ENCODE measurements at regions not wholly inside any gene's neighbourhood (a gene's known extent, or its start where the extent isn't known, plus 50 kb on each side); places are given as distances from the start of the nearest gene placed in this dataset.

DNA sequence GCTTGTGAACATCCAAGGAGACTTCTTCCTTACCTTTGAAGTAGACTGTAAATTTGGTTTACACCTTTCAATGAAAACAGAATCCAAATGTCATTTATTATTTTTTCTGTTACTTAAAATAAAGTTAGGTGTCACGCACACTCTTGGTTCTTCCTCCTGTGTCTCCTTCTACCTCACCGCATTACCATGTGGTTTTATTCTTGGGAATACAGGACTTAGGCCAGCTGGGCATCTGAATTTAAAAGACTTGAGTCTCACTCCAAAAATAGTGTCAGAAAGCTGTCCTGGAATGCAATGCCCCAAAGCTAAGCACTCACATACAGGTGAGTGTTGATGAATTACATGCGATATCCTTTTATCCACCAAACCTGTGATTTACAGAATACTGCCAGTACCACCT is 66.4 kb downstream of the MAF start:
- H3K36me3 Mint-ChIP-seq (ENCODE audit: low read depth): no peaks in the 10 kb centered on the region
- TF ChIP-seq, protein P1, sequence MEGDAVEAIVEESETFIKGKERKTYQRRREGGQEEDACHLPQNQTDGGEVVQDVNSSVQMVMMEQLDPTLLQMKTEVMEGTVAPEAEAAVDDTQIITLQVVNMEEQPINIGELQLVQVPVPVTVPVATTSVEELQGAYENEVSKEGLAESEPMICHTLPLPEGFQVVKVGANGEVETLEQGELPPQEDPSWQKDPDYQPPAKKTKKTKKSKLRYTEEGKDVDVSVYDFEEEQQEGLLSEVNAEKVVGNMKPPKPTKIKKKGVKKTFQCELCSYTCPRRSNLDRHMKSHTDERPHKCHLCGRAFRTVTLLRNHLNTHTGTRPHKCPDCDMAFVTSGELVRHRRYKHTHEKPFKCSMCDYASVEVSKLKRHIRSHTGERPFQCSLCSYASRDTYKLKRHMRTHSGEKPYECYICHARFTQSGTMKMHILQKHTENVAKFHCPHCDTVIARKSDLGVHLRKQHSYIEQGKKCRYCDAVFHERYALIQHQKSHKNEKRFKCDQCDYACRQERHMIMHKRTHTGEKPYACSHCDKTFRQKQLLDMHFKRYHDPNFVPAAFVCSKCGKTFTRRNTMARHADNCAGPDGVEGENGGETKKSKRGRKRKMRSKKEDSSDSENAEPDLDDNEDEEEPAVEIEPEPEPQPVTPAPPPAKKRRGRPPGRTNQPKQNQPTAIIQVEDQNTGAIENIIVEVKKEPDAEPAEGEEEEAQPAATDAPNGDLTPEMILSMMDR (IDR thresholded peaks at IDR 0.05; ENCODE audit: unreplicated experiment in 3 of 3): no peak
- no peak overlapping the region for H3K27ac Mint-ChIP-seq
- H3K4me1 Mint-ChIP-seq: peaks cover 15% of the 10 kb centered on the region
- no peaks in the 10 kb centered on the region for H3K27me3 Mint-ChIP-seq (ENCODE audit: low read depth)
- H3K4me3 Mint-ChIP-seq: no peak overlapping the region
- no peaks in the 10 kb centered on the region for H3K9me3 Mint-ChIP-seq

DNA sequence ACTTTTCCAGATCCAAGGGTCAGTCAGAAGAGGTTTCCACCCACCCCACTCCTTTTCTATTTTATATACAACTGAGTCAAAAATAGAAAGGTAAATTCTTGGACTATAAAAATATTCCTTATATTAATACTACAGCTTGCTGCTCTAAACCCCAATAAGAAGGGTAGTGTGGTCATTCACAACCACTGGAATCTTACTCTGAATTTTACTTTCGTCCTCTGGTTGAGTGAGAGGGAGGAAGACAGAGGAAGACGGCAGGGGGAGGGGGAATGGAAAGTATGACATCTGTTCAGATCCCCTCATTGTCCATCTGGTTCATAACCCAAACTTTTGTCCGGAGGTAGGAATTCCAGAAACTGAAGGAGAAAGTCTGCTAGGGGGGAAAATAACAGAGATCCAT is 67.2 kb downstream of the MAF start:
- Mint-ChIP-seq H3K27ac (no peak overlapping the region), H3K9me3 (peaks cover 2% of the 10 kb centered on the region), H3K27me3 (ENCODE audit: low read depth) (no peaks in the 10 kb centered on the region), H3K4me3 (no peak overlapping the region), H3K36me3 (ENCODE audit: low read depth) (no peaks in the 10 kb centered on the region), H3K4me1 (peaks cover 21% of the 10 kb centered on the region)
- TF ChIP-seq, protein P1 (IDR thresholded peaks at IDR 0.05; ENCODE audit: unreplicated experiment in 3 of 3): no peak

DNA sequence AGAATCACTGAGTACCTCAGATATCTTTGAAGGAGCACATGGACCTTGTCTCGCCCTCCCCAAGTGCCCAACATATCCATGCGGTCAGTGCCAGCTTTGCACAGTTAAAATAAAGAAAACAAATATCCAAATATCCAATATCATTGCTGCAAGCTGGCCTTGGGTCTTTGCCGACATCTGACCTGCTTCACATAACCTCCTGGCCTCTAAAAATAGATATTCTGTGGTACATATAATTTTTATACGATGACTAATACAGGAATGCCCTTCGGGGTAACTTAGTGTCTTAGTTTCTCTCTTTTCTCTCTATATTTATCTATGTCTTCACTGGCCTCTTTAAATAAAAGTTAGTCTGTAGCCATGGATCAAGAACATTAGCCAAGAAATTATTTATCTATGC is 67.8 kb downstream of the MAF start:
- peaks cover 5% of the 10 kb centered on the region for H3K9me3 Mint-ChIP-seq
- peaks cover 24% of the 10 kb centered on the region for H3K4me1 Mint-ChIP-seq
- H3K27me3 Mint-ChIP-seq (ENCODE audit: low read depth): no peaks in the 10 kb centered on the region
- no peak overlapping the region for H3K27ac Mint-ChIP-seq
- no peak overlapping the region for H3K4me3 Mint-ChIP-seq
- TF ChIP-seq, protein P1 (IDR thresholded peaks at IDR 0.05; ENCODE audit: unreplicated experiment in 3 of 3): no peak
- H3K36me3 Mint-ChIP-seq (ENCODE audit: low read depth): no peaks in the 10 kb centered on the region

DNA sequence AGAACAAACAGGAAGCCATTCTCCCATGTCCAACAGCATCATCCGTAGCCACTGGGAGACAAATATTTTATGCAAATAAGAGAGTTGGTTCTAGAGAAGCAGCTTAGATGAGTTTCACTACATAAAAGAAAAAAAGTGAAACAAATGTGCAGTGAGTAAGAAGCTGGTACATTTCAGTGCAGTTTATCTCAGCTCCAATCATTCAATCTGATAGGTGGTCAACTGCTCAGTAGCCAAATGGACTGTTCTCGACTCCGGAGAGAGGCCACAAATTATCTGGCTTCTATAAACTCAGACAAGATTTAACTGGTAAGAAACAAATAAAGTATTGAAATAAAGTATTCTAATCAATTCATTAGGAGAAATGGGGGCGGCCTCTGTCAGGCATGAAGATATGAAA is 68.3 kb downstream of the MAF start:
- Mint-ChIP-seq H3K4me1 (peaks cover 24% of the 10 kb centered on the region), H3K9me3 (peaks cover 7% of the 10 kb centered on the region), H3K4me3 (no peak overlapping the region), H3K36me3 (ENCODE audit: low read depth) (no peaks in the 10 kb centered on the region), H3K27me3 (ENCODE audit: low read depth) (no peaks in the 10 kb centered on the region), H3K27ac (no peak overlapping the region)
- TF ChIP-seq, protein P1 (IDR thresholded peaks at IDR 0.05; ENCODE audit: unreplicated experiment in 3 of 3): no peak

DNA sequence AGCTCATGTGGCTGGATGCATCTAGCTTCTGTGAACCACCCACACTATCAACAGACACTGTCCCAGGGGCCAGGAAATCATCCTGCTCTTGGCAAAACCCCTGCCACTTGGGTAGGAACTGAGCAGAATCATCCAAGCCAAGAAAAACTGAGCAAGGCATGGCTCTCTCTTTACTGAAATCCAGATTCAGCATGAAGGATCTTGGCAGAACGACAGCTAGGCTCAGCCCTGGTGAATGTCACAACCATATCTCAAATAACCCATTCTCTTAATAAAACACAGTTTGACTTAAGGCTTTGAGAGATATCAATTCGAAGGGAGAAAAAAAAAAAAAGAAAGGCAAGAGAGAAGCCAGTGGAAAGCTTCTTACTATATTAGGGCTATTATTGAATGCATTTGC is 72.2 kb downstream of the MAF start:
- H3K27ac Mint-ChIP-seq: no peak overlapping the region
- TF ChIP-seq, protein P1 (IDR thresholded peaks at IDR 0.05; ENCODE audit: unreplicated experiment in 3 of 3): no peak
- no peak overlapping the region for H3K4me3 Mint-ChIP-seq
- H3K36me3 Mint-ChIP-seq (ENCODE audit: low read depth): peaks cover 3% of the 10 kb centered on the region
- peaks cover 15% of the 10 kb centered on the region for H3K9me3 Mint-ChIP-seq
- peaks cover 29% of the 10 kb centered on the region for H3K4me1 Mint-ChIP-seq
- H3K27me3 Mint-ChIP-seq (ENCODE audit: low read depth): peaks cover 7% of the 10 kb centered on the region

DNA sequence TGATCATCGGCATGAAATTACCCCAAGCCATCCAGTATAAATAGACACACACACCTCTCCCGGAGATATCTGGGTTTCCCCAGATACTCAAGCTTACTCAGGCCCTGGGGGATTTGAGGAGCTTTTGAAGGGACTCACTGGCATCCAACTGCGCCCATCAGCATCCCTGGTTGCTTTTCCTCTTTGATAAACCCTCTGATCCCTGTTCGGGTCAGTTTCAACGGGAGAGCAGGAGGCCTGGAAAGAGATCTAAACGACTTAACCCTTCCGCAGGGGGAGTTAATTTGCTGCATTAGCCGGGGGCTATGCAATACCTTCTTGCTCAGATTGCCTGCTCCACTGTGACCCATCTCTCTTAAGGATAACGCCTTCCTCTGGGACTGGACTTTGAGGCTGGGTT is 76.6 kb downstream of the MAF start:
- peaks cover 3% of the 10 kb centered on the region for H3K36me3 Mint-ChIP-seq (ENCODE audit: low read depth)
- H3K9me3 Mint-ChIP-seq: peaks cover 15% of the 10 kb centered on the region
- no peak overlapping the region for H3K4me3 Mint-ChIP-seq
- no peak overlapping the region for H3K27ac Mint-ChIP-seq
- peaks cover 19% of the 10 kb centered on the region for H3K4me1 Mint-ChIP-seq
- H3K27me3 Mint-ChIP-seq (ENCODE audit: low read depth): peaks cover 14% of the 10 kb centered on the region
- TF ChIP-seq, protein P1 (IDR thresholded peaks at IDR 0.05; ENCODE audit: unreplicated experiment in 3 of 3): no peak
